RWPE2 (cell line): ENCODE measurements at regions not wholly inside any gene's neighbourhood (a gene's known extent, or its start where the extent isn't known, plus 50 kb on each side); places are given as distances from the start of the nearest gene placed in this dataset.

Experiments
- ATAC-seq: fragments of 200-7000 bp; cut with Tn5 transposase; 3 replicates; pipeline ENCODE4 v1.9.1; 2021; ENCODE audit warnings: low read depth
- DNase-seq: peaks from one replicate; pipeline ENCODE4 v3.0.0-alpha.2; 2020; ENCODE audit warnings: low spot score
- H3K27ac ChIP-seq: fragments of 450-650 bp; 2 replicates; pipeline ENCODE4 v1.5.1; 2017; ENCODE audit warnings: mild to moderate bottlenecking; ENCODE audit not compliant: poor library complexity, severe bottlenecking
- H3K27me3 ChIP-seq: fragments of 250-450 bp; sonication (Bioruptor Pico); 2 replicates; pipeline ENCODE4 v1.5.1; 2021; ENCODE audit warnings: mild to moderate bottlenecking, moderate library complexity; ENCODE audit not compliant: insufficient read depth, poor library complexity, severe bottlenecking
- H3K36me3 ChIP-seq: fragments of 250-450 bp; sonication (Bioruptor Pico); 2 replicates; pipeline ENCODE4 v1.5.1; 2020; ENCODE audit warnings: low read depth, mild to moderate bottlenecking, moderate library complexity
- H3K4me1 ChIP-seq: fragments of 250-450 bp; sonication (Bioruptor Pico); 2 replicates; pipeline ENCODE4 v1.5.1; 2021; ENCODE audit warnings: mild to moderate bottlenecking, moderate library complexity; ENCODE audit not compliant: insufficient read depth, poor library complexity, severe bottlenecking
- H3K4me3 ChIP-seq: fragments of 250-450 bp; sonication (Bioruptor Pico); 2 replicates; pipeline ENCODE4 v1.5.1; 2021; ENCODE audit warnings: mild to moderate bottlenecking, moderate library complexity; ENCODE audit not compliant: severe bottlenecking
- H3K9me3 ChIP-seq: fragments of 250-450 bp; sonication (Bioruptor Pico); 2 replicates; pipeline ENCODE4 v1.5.1; 2021; ENCODE audit warnings: mild to moderate bottlenecking, moderate library complexity; ENCODE audit not compliant: severe bottlenecking
- CTCF ChIP-seq: fragments of 450-650 bp; IDR thresholded peaks from one replicate; pipeline ENCODE4 v1.5.1; 2017; ENCODE audit warnings: mild to moderate bottlenecking, moderate library complexity; ENCODE audit not compliant: poor library complexity, severe bottlenecking

DNA sequence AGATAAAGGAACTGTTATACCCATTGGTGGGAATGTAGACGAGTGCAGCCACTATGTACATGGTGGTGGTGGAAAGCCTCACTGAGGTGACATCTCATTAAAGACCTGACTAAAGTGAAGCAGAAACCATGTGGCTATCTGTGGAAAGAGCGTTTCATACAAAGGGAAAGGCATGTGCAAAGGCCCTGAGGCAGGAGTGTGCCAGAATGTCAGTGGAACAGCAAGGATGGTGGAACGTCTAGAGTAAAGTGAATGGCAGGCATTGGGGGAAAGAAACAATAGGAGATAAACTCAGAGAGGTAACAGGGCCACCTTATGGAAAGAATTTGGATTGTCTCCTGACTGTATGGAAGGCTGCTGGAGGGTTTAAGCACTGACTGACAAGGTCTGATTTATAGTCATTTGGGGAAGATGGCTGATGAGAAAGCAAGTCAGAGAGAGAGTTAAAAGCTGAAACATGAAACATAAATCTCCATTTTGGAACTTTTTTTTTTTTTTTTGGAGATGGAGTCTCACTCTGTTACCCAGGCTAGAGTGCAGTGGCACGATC, 245.7 kb downstream of the STK31 start:
- no peak for ATAC-seq
- TF ChIP-seq CTCF, result no peak
- no peak for DNase-seq
- H3K27me3 ChIP-seq, result no peaks in the 10 kb centered on the region
- H3K9me3 ChIP-seq, result no peaks in the 10 kb centered on the region
- H3K4me3 ChIP-seq, result no peak overlapping the region
- H3K4me1 ChIP-seq, result no peaks in the 10 kb centered on the region
- peak overlapping the region; percentile 9 for H3K27ac ChIP-seq
- H3K36me3 ChIP-seq, result no peaks in the 10 kb centered on the region

DNA sequence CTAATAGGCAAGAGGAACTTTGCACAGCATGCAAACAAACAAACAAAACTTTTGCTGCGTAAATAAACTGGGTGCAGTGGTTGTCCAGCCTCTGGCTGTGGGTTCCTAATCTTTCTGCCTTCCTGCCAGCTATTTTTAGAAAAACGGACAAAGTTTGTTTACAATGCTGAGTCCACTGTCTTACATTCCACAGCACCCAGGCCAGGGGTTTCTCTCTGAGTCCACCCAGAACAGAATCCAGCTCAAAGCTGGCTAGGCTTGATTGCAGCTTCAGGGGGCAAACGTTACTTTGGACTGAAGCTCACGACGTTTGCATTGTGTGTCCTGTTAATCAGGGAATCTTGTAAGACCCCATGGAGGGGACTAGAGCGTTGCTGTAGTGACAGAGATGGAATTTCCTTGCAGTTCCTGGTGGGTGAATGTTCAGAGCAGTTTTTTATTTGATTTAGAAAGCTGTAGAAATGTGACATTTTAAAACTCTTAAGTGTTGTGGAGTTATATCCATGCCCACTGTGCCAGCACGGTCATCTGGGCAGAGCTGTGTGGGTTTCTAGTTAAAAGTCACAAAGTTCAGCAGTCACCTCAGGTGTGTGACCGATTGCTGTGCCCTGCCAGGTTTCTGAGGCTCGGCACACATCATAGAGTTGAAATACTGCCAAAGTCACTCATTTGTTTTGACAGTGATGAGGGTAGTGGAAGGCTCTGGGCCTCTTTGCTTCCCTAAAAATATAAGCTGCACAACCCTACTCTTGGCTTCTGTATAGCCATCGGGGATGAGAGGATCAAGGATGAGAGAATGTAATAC, 247.0 kb downstream of the STK31 start:
- Histone ChIP-seq H3K9me3 (no peaks in the 10 kb centered on the region), H3K27me3 (no peaks in the 10 kb centered on the region), H3K27ac (no peak overlapping the region), H3K4me1 (no peaks in the 10 kb centered on the region), H3K4me3 (no peak overlapping the region), H3K36me3 (no peaks in the 10 kb centered on the region)
- ATAC-seq (no peak), DNase-seq (no peak)
- TF ChIP-seq CTCF, result no peak

DNA sequence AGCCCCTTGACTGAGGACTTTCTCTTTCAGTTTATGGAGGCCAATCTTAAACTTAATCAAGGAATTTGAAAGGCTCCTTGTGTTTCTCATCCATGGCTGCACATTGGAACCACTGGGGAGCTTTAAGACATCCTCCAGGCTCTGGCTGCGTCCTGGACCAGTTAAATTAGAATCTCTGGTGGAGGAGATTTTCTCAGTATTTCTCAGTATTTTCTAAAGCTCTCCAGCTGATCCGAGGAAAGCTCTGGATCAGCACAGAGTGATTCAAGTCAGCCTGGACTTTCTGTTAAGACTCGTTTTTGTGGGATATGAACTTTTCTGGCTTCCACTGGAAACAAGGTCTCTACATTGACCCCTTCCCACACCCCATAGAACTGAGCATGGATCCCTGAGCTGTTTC, 249.8 kb downstream of the STK31 start:
- Histone ChIP-seq H3K4me1 (no peaks in the 10 kb centered on the region), H3K9me3 (no peaks in the 10 kb centered on the region), H3K27me3 (no peaks in the 10 kb centered on the region), H3K27ac (no peak overlapping the region), H3K4me3 (no peak overlapping the region), H3K36me3 (no peaks in the 10 kb centered on the region)
- DNase-seq (no peak), ATAC-seq (no peak)
- no peak for TF ChIP-seq CTCF

GRCh38 chr7:23960361-23960760, 250.3 kb downstream of the STK31 start:
- no peak for DNase-seq
- no peaks in the 10 kb centered on the region for H3K36me3 ChIP-seq
- ATAC-seq, result no peak
- H3K4me1 ChIP-seq, result no peaks in the 10 kb centered on the region
- no peak overlapping the region for H3K4me3 ChIP-seq
- H3K27ac ChIP-seq, result no peak overlapping the region
- no peaks in the 10 kb centered on the region for H3K27me3 ChIP-seq
- H3K9me3 ChIP-seq, result no peaks in the 10 kb centered on the region
- TF ChIP-seq CTCF, result no peak
